ENCODE measurements at regions not wholly inside any gene's neighbourhood (a gene's known extent, or its start where the extent isn't known, plus 50 kb on each side); places are given as distances from the start of the nearest gene placed in this dataset.

GRCh38 chr3:128548426-128549282 lies 55.7 kb upstream of the GATA2 start:
- Mint-ChIP-seq H3K27ac (no peak overlapping the region), H3K36me3 (ENCODE audit: low read depth) (no peaks in the 10 kb centered on the region), H3K4me1 (peaks cover 46% of the 10 kb centered on the region), H3K4me3 (no peak overlapping the region), H3K9me3 (peaks cover 2% of the 10 kb centered on the region), H3K27me3 (ENCODE audit: low read depth, poor library complexity) (peaks cover 21% of the 10 kb centered on the region)
- no peak for TF ChIP-seq CTCF (IDR thresholded peaks at IDR 0.05)
- no peak for DNase-seq

- TF ChIP-seq CTCF (IDR thresholded peaks at IDR 0.05): no peak
- peaks cover 5% of the 10 kb centered on the region for H3K36me3 Mint-ChIP-seq (ENCODE audit: low read depth)
- DNase-seq: no peak
- H3K27ac Mint-ChIP-seq: peak overlapping the region; percentile 57
- H3K4me3 Mint-ChIP-seq: no peak overlapping the region
- H3K4me1 Mint-ChIP-seq: peaks cover 46% of the 10 kb centered on the region
- H3K9me3 Mint-ChIP-seq: peaks cover 9% of the 10 kb centered on the region
- H3K27me3 Mint-ChIP-seq (ENCODE audit: low read depth, poor library complexity): peaks cover 15% of the 10 kb centered on the region
These were observed 55.0 kb upstream of the GATA2 start for GRCh38 chr3:128548021-128548420.

- DNase-seq: no peak
- Mint-ChIP-seq H3K9me3 (peaks cover 14% of the 10 kb centered on the region), H3K4me1 (peaks cover 46% of the 10 kb centered on the region), H3K36me3 (ENCODE audit: low read depth) (peaks cover 5% of the 10 kb centered on the region), H3K4me3 (no peak overlapping the region), H3K27me3 (ENCODE audit: low read depth, poor library complexity) (peaks cover 9% of the 10 kb centered on the region), H3K27ac (peak overlapping the region; percentile 57)
- no peak for TF ChIP-seq CTCF (IDR thresholded peaks at IDR 0.05)
These were observed 54.5 kb upstream of the GATA2 start for GRCh38 chr3:128547368-128547987.

GRCh38 chr3:128546646-128547045 lies 53.6 kb upstream of the GATA2 start:
- Mint-ChIP-seq H3K27me3 (ENCODE audit: low read depth, poor library complexity) (peaks cover 5% of the 10 kb centered on the region), H3K27ac (no peak overlapping the region), H3K4me3 (no peak overlapping the region), H3K9me3 (peaks cover 14% of the 10 kb centered on the region), H3K4me1 (peaks cover 43% of the 10 kb centered on the region), H3K36me3 (ENCODE audit: low read depth) (peaks cover 5% of the 10 kb centered on the region)
- no peak for TF ChIP-seq CTCF (IDR thresholded peaks at IDR 0.05)
- no peak for DNase-seq

GRCh38 chr3:128545120-128545752 lies 52.2 kb upstream of the GATA2 start:
- no peak for TF ChIP-seq CTCF (IDR thresholded peaks at IDR 0.05)
- Mint-ChIP-seq H3K27ac (no peak overlapping the region), H3K36me3 (ENCODE audit: low read depth) (peaks cover 5% of the 10 kb centered on the region), H3K27me3 (ENCODE audit: low read depth, poor library complexity) (peaks cover 12% of the 10 kb centered on the region), H3K9me3 (peaks cover 14% of the 10 kb centered on the region), H3K4me3 (no peak overlapping the region), H3K4me1 (peaks cover 32% of the 10 kb centered on the region)
- no peak for DNase-seq
